ENCODE measurements at regions not wholly inside any gene's neighbourhood (a gene's known extent, or its start where the extent isn't known, plus 50 kb on each side); places are given as distances from the start of the nearest gene placed in this dataset.

- TF ChIP-seq CTCF (conservative IDR thresholded peaks at IDR 0.05; ENCODE audit: low read length) (no peak), EZH2phosphoT487 (IDR thresholded peaks at IDR 0.05; ENCODE audit: borderline replicate concordance, low read depth, low read length) (no peak)
Observed at GRCh38 chr20:56733967-56734366, 104.9 kb downstream of the TFAP2C start.

Measured in OCI-LY7 (cell line).